ENCODE measurements at regions not wholly inside any gene's neighbourhood (a gene's known extent, or its start where the extent isn't known, plus 50 kb on each side); places are given as distances from the start of the nearest gene placed in this dataset.

DNA sequence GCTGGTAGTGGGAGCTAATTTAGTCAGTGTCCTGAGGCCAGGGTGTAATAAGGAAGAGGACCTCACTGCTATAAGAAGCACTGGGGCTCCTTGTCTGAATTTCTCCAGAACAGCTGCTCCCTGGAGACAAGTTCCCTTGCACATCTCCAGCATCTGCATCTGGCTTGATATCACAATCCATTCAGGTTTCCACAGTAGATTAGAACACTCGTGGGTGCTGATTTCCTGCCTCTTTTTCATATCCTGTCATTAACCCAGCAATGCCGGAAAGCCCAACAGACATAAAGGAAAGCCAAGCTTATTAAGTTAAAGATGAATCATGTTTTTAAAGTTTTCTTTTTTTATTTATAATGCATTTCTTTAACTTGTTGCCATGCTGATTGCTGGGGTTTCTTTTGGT, 232.3 kb upstream of the WWC1 start:
- DNase-seq (ENCODE audit: low read depth): no peak

DNA sequence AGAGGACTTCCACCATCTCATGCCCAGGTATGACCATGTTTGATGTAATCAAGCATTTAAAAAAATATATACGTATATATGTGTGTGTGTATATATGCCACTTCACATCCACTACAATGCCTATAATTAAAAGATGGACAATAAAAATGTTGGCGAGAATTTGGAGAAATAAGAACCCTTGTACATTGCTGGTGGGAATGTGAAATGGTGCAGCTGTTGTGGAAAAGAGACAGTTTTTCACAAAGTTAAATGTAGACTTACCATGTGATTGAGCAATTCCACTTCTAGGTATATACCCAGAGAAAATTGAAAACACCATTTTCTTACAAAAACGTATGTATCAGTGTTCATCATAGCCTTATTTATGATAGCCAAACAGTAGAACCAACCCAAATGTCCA, 229.2 kb upstream of the WWC1 start:
- no peak for DNase-seq (ENCODE audit: low read depth)

DNA sequence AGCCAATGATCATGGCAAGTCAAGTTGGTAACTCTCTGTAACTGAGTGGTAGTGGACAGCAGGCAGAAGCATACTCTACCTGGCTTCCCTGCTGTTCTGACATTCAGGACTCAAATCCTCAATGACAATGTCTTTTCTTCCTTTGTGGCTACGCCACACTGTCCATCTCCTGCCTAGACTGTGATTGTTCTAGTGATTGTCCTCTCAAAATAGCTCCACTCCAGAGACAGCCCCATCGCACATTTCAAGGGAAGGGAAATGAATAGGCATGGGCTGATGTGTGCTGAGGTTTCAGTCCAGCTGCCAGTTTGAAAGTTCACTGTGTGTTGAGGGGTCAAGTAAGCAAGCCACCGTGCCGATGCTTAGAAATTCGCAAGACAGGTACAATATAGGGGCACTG, 227.0 kb upstream of the WWC1 start:
- no peak for DNase-seq (ENCODE audit: low read depth)

DNA sequence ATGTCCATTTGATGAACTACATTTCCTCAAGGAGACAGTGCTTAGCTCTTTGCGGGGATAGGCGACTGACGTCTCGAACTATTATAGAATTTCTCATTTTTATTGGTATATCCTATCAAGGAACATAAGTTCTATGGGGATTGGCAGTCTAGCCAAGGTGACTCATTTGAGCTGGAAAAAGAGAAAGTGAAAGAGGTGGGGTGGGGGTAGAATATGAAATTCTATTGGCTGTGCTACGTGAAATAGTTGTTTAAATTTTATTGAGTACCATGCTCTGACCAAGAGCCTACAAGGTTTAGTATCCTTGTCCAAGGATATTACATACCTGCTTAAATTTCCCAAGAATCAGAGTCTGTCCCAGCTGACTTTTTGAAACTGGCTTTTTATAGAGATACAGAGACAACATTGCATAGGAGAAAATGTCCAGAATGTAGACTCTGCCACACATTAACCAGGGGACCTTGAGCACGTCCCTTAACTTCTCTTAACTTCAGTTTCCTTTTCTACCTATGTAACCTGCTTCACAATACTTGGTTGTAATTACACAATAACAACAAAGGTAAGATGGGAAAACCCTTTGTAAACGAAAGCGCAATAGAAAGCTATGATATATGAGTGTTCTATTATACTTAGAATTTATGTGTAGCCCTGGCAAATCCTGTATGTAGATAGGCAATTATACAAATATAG, 226.4 kb upstream of the WWC1 start:
- DNase-seq (ENCODE audit: low read depth): no peak

DNA sequence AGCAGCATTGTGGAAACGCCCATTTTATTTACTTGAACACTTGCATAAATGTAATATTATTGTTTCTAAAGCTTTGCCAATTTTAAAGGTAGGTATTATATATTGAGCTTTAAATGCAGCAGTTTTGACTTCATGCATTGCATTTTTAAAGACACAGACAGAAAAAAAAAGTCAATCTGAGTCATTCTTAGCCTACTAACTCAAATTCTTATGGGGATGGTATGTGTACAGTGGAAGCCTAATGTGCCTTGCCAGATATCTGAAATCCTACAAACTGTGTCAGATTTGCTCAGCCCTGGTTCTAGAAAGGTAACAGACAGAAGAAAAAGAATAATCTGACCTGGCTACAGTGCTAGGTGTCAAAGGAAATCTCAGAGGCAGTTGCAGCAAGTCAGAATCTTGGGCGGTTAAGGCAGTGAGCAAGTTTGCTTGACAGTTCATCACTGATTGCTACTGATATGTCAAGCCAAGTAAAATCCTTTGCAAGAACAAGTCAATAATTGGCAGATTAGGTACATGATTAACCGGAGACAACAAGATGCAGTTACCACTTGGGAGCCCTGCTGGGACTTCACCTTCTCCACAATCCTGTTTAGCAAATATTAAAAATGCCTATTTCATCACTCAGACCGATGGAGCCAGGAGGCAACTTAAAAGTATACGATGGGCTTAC, 224.8 kb upstream of the WWC1 start:
- no peak for DNase-seq (ENCODE audit: low read depth)

DNA sequence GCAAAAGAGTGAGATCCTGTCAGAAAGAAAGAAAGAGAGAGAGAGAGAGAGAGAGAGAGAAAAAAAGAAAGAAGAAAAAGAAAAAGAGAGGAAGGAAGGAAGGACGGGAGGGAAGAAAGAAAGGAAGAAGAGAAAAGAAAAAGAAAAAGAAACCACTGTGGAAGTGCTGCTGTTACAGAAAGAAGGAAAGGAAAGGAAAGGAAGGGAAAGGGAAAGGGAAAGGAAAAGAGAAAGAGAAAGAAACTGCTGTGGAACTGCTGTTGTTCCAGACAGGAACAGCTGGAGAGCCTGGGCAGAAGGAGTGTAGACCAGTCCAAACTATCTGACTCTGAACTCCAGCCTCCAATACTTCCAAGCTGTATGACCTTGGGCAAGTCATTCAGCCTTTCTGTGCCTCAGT, 220.7 kb upstream of the WWC1 start:
- no peak for DNase-seq (ENCODE audit: low read depth)

DNA sequence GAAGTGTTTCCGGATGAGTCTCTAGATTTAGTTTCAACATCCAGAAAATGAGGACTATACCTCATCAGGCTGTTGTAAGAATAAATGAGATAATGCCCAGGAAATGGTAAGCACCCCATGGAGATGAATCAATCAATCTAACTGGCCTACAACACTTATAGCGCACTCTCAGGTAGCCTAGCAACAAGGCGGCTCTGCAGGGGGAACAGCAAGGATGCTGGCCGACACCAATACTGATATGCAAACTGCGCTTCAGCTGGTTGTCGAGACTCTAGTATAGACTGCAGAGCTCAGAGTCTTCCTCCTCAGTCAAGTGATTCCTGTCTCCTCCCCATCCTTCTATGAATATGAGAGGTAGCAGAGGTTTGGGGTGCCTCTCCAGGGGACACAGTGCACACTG, 218.8 kb upstream of the WWC1 start:
- no peak for DNase-seq (ENCODE audit: low read depth)

DNA sequence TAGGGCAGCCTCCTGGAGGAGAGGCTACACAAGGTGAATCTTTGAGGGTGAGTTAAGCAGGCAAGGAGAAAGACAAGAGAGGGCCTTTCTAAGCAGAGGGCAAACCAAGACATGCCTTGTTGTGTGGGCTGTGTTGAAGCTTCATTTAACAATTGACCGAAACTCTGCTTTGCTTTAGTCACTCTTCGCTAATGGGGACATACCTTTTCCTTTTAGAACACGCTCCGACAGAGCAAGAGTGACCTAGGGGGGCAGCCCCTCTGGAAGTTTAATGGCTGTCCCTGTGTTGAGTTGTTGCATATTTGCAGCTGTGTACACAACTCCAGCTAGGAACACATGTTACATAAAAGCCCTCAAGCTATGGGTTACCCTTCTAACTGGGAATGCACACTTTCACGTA, 218.1 kb upstream of the WWC1 start:
- DNase-seq (ENCODE audit: low read depth): no peak

DNA sequence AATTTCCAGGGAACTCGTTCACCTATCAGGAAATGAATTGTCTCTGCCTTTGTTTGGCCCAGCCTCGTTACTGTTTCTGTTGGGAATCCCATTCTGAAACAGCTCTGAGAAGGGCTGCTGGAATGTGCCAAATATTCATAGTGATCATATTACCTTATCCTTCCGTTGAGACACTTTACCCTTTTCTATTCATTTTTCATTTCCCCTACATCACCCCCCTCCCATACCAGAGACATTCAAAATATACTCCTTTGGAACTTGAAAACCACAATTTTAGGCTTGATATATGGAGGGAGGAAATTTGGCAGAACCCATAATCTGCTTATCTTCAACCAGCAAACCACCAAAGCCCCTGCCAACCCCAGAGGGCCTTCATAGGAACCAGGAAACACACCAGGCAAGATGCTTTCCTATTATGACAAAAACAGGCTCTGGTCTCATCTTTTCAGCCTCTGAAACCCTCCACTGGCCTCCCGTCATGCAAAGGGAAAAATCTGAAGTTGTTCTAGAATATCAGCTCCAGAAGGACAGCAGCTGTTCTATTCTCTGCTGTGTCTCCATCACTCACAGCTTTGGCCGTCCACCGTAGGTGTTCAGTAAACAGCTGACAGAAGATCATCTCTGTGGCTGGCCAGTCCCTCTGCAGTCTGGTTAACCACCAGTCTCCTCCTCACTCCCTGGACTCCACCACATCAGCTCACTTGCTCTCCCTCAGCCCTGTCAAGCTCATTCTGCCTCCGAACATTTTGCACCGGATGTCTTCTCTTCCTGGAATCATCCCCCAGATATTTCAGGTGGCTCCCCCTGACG, 217.2 kb upstream of the WWC1 start:
- no peak for DNase-seq (ENCODE audit: low read depth)

DNA sequence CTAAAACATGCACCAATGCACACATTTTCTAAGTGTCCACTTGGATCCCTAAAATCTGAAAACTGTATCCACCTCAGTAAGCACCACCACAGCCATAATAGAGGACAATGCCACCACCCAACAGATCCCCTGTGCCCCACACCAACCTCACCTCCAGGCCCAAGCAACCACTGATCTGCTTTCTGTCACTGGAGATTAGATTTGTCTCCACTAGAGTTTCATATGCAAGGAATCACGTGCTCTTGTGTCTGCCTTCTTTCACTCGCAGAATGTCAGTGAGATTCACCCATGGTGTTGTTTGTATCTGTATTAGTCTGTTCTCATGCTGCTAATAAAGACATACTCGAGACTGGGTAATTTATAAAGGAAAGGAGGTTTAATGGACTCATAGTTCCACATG, 216.1 kb upstream of the WWC1 start:
- DNase-seq (ENCODE audit: low read depth): no peak

DNA sequence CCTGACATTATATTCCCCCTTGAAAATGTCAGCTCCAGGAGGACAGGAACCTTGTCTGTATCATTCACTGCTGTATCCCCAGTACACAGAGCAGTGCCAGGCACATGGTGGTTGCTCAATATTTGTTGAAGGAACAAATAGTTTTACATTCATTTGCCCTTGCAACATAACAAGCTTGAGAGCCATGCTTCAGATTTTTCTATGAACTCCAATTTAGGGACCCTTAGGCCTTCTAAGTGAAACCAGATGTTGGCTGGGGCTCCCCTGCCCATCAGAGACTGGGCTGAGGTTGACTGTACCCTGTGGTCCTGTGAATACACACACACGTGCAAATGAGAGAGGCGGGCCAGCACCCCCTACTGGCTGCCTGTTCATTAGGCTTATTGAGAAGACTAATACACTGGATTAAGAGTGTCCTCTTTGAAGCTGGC, 214.9 kb upstream of the WWC1 start:
- DNase-seq (ENCODE audit: low read depth): no peak

DNA sequence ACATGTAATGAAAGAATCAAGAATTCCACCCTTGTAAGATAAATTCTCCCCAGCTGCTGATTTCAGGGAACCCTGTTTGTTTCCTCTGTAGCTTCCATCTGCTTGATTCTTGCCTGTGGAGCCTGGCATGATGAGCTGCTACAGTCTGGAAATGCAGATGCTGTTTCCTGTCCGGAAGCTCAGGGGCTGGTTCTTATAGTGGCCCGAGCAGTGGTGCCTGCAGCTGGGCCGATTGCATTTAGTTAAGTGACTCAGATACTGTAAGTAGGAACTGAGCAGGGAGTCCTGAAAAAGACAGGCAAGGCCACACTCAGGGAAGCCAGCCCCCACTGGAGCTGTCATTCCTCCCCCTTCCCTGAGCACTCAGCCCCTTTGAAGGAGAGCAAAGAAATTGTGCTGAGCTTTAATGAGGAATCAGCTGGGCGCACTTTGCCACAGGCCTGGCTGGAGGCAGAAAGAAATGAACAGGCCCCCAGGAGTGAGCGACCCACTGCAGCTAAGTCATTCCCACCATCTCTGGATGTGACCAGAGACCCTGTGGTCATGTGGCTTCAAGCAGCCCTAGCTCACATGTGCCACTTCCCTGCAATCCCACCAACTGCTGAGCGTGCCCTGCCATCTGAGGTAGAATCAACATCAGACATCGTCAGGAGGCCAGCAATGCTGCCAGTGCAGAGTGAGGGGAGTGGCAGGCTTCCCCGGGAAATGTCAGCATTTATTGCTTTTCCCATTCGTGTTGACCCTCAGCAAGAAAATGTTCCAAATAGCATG, 206.0 kb upstream of the WWC1 start:
- DNase-seq (ENCODE audit: low read depth): no peak

DNA sequence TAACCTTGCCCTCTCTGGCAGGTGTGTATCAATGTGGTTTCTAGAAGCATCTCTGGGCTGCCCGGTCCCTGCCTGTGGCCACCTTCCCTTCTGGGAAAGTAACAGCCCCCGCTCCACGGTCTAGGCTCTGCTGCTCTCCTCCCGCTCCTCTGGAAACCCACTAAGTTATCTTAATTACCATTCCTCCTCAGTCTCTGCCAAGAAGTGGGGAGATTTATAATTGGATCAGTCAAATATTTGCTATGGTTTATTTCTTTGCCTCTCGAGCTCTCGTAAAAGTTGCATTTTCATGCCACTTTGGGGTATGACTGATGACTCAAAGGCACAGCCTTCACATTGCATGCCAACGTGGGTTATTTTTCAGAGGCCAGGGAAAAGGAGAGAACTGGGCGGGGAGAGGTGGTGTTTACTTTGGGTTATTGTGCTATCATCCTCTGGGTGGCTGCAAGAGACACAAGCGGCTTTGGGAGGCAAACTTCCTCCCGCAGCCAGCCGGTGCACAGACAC, 205.3 kb upstream of the WWC1 start:
- no peak for DNase-seq (ENCODE audit: low read depth)

DNA sequence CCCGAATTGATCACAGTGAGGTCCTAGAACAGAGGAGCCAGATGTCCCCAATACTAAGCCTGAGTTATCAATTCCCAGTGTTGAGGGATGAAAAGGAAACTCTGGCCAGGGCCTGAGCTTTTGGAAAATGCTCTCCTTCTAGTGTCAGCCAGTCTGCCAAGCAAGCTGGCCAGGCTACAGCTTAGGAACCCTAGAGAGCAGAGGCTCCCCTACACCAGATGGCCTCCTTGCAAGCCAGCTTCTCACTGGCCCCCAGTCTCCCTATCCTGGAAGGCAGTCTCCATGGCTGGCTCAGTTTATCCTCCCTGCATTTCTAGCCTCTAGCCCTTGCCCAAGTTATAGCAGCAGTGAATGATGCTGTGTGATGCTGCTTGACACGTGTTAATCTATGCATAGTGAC, 204.7 kb upstream of the WWC1 start:
- no peak for DNase-seq (ENCODE audit: low read depth)

DNA sequence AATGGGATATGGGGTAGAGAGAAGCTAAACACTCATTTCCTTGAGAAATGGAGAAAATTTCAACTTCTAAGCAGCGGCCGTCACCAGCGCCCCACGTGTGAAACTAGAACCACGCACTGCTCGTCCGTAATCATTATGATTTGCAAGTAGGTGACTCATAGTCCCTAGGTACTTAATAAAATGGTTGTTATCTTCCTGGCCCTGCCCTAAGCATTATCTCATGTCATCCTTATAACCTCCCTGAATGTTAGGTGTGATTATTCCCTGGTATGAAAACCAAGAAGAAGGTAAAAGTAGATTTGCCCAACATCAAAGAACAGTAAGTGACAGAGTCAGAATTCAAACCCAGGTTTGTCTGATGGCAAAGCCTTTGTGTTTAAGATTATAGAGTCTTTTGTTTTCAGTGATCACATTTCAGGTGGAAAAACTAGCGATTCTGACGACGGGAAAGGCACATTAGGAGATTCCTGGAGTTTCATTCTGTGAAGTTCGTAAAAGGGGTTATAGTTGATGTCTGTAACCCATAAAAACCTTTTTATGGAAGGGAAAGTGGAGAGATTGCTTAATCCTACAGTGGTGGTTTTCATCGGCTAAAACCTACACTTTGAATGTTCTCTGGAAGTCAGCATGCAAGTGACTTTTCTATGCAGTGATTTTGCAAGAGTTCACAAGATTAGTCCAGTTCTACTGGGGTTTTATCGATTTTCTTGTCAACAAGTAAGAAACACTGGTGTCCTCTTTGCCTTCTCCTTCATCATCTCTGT, 202.9 kb upstream of the WWC1 start:
- no peak for DNase-seq (ENCODE audit: low read depth)

DNA sequence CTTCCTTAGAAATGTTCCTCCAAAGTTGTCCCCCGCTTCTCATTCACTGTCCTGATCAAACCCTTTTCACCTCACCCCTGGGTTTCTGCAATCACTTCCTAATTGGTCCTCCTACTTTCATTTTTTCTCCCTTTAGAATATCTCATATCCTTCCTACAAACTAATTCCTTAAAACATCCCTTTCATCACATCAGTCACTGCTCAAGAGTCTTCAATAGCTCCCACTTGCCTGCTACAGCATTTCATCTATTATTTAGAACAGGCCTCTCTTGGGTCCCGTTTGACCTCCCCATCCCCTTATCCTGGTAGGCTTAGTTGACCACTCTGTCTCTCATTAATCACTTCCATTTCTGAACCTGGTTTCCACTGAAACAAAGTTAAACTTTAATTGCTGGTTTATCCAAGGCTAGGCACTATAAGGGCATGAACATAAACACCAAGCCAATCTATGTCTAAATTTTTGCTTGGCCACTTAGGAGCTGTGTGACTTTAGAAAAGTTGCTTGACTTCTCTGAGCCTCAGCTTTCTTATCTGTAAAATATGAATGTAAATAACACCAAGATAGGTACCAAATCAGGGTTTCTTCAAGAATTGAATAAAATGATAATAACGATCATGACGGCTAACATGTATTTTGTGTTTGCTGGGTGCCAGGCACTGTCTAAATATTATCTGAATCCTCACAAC, 202.1 kb upstream of the WWC1 start:
- no peak for DNase-seq (ENCODE audit: low read depth)

DNA sequence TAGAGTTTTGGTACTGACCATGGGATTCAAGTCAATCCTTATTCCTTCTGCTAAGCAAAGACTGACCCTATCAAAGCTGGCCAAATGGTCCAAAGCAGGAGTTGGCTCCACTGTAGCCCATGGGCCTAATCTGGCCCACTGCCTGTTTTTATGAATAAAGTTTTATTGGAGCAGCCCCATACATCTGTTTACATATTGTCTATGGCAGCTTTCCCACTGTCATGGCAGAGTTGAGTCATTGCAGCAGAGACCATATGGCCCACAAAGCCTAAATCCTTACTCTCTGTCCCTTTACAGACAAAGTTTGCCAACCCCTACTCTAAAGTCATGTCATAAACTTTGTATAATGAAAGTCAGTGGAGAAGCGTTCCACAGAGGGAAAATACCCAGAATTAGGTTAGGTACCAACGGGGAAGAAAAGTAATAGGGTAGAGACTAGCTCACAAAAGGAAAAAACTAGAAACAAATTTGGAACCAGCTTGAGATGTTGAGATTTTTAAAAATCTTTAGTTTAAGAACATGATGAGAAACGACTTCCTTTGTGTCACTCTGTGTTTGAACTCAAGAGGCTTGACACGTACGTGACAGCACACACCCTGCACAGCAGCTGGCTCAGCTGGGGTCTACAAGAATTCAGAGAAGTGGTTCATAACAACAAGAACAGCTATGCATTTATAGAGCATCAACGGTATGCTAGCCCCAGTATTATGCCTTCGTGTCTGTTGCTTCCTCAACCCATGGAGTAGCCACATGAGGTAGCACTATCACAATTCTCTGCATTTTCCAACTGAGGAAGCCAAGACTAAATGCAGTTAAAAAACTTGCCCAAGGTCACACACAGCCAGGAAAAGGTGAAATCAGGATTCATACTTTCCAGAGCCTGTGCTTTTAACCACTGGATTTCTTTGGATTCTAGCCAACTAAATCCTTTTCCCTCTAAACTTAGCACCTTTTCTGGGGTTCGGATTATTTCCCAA, 198.9 kb upstream of the WWC1 start:
- DNase-seq (ENCODE audit: low read depth): no peak

DNA sequence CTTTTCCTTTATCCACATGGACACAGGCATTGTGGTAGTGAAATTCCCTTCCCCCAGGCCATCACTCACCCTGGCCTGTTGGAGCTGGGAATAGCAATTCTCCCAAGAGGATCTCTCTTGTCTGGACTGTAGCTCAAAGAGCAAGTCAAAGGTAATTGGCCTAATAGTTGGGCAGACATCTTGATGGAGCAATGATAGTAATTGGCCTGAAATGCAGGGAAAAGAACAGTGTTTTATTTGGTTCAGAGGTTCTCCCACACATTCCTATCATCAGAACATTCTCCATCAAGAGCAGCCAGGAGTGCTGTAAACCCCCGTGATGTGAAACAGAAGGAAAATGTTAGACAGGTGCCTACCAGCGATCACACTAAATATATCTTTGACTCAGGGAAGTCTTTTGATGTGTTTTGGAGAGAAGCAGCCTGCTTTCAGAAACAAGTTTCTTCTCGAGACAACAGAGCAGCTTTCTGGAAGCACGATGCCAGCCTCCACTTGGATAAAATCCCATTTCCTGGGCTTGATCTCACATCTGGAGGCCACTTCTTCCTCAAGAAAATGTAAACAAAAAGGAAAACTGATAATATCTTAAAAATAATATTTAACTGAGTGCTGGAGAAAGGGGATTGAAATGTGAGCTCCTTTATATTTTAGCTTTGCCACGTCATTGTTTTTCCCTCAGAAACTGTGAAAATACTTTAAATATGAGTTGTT, 198.1 kb upstream of the WWC1 start:
- DNase-seq (ENCODE audit: low read depth): no peak

DNA sequence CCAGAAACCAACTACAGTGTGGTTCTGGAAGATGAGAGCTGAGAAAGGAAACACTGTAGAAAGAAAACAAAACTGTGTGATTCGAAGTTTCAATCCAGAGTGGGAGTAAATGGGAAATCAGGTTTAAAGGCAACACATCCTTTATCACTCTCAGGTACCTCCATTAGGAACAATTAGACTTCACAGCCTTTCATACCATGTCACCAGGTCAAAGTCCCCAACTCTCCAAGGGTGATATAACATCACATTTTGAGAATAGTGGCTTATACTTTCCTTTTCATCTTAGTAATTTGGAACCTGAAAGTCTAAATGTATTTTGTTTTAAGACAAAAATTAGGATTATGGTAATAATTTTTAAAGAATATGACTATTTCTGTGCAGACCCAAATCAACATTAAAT, 194.9 kb upstream of the WWC1 start:
- no peak for DNase-seq (ENCODE audit: low read depth)
